GM23338 (cell line): ENCODE measurements at regions not wholly inside any gene's neighbourhood (a gene's known extent, or its start where the extent isn't known, plus 50 kb on each side); places are given as distances from the start of the nearest gene placed in this dataset.

Experiments used
- ATAC-seq: fragments of 200-7000 bp; cut with Tn5 transposase; 3 replicates; pipeline ENCODE4 v1.9.1; 2020
- DNase-seq: peaks from one replicate; pipeline ENCODE4 v3.0.0-alpha.2; 2015; ENCODE audit warnings: low spot score
- H2AFZ ChIP-seq: fragments of 200-600 bp; sonication (generic); 2 replicates; pipeline ENCODE4 v1.8.0; 2016; ENCODE audit warnings: antibody characterized with exemption, mild to moderate bottlenecking, moderate library complexity
- H3F3A ChIP-seq: fragments of 200-600 bp; sonication (generic); replicated peaks from 2 replicates; pipeline ENCODE4 v1.8.0; 2017; ENCODE audit warnings: antibody characterized with exemption, mixed run types, low read depth
- H3K27ac ChIP-seq: fragments of 200-600 bp; sonication (generic); 2 replicates; pipeline ENCODE4 v1.6.1; 2016; ENCODE audit warnings: low read depth
- H3K27me3 ChIP-seq: fragments of 200-600 bp; sonication (generic); 2 replicates; pipeline ENCODE4 v1.8.0; 2016; ENCODE audit warnings: mild to moderate bottlenecking, mixed run types, moderate library complexity; ENCODE audit not compliant: insufficient read depth
- H3K36me3 ChIP-seq: fragments of 200-600 bp; sonication (generic); 2 replicates; pipeline ENCODE4 v1.8.0; 2016; ENCODE audit warnings: mild to moderate bottlenecking; ENCODE audit not compliant: insufficient read depth
- H3K4me1 ChIP-seq: fragments of 200-600 bp; sonication (generic); 2 replicates; pipeline ENCODE4 v1.8.0; 2016; ENCODE audit warnings: mild to moderate bottlenecking, moderate library complexity; ENCODE audit not compliant: insufficient read depth
- H3K4me2 ChIP-seq: fragments of 200-600 bp; sonication (generic); 2 replicates; pipeline ENCODE4 v1.7.1; 2017; ENCODE audit warnings: mixed run types
- H3K4me3 ChIP-seq: fragments of 200-600 bp; sonication (generic); 2 replicates; pipeline ENCODE4 v1.6.1; 2016; ENCODE audit warnings: mixed run types
- H3K79me2 ChIP-seq: fragments of 200-600 bp; sonication (generic); replicated peaks from 2 replicates; pipeline ENCODE4 v1.8.0; 2017; ENCODE audit warnings: mild to moderate bottlenecking; ENCODE audit not compliant: insufficient read depth
- H3K9me2 ChIP-seq: fragments of 200-600 bp; sonication (generic); 2 replicates; pipeline ENCODE4 v1.8.0; 2017; ENCODE audit not compliant: insufficient read depth
- H4K20me1 ChIP-seq: fragments of 200-600 bp; sonication (generic); replicated peaks from 2 replicates; pipeline ENCODE4 v1.8.0; 2017; ENCODE audit warnings: mild to moderate bottlenecking; ENCODE audit not compliant: insufficient read depth
- H3K27ac Mint-ChIP-seq: 2 replicates; pipeline ENCODE4 v1.8.0; 2020; ENCODE audit warnings: inconsistent platforms, mild to moderate bottlenecking, moderate library complexity, mixed read lengths
- H3K27me3 Mint-ChIP-seq: 3 replicates; pipeline ENCODE4 v1.8.0; 2022; ENCODE audit warnings: low read depth, mild to moderate bottlenecking, moderate library complexity, mixed read lengths, inconsistent platforms; ENCODE audit not compliant: insufficient read depth, poor library complexity
- H3K36me3 Mint-ChIP-seq: 3 replicates; pipeline ENCODE4 v1.8.0; 2021; ENCODE audit warnings: low read depth, mild to moderate bottlenecking, inconsistent platforms, moderate library complexity, mixed read lengths
- H3K4me1 Mint-ChIP-seq: 3 replicates; pipeline ENCODE4 v1.8.0; 2020; ENCODE audit warnings: mild to moderate bottlenecking, inconsistent platforms, mixed read lengths
- H3K4me3 Mint-ChIP-seq: 3 replicates; pipeline ENCODE4 v1.8.0; 2021; ENCODE audit warnings: moderate library complexity, mild to moderate bottlenecking, inconsistent platforms, mixed read lengths
- H3K9me3 Mint-ChIP-seq: 3 replicates; pipeline ENCODE4 v1.8.0; 2020; ENCODE audit warnings: moderate library complexity, mild to moderate bottlenecking, inconsistent platforms, mixed read lengths
- CREB1 ChIP-seq: fragments of 250-450 bp; sonication (Bioruptor Pico); IDR thresholded peaks from 2 replicates; pipeline ENCODE4 v1.5.0; 2020; ENCODE audit warnings: low read depth, mild to moderate bottlenecking, moderate library complexity
- EZH2 ChIP-seq: fragments of 200-600 bp; sonication (generic); IDR thresholded peaks from one replicate; pipeline ENCODE4 v1.8.0; 2017; ENCODE audit warnings: antibody characterized with exemption, mild to moderate bottlenecking, low read depth; ENCODE audit not compliant: unreplicated experiment
- EZH2phosphoT487 ChIP-seq: fragments of 200-600 bp; sonication (generic); IDR thresholded peaks from one replicate; pipeline ENCODE4 v1.8.1; 2018; ENCODE audit warnings: antibody characterized with exemption; ENCODE audit not compliant: unreplicated experiment
- JUNB ChIP-seq: IDR thresholded peaks from one replicate; pipeline ENCODE4 v1.6.1; 2016; ENCODE audit warnings: antibody characterized with exemption; ENCODE audit not compliant: unreplicated experiment
- NANOG ChIP-seq: IDR thresholded peaks from 2 replicates; pipeline ENCODE4 v1.6.1; 2016; ENCODE audit warnings: antibody characterized with exemption, borderline replicate concordance
- POLR2AphosphoS5 ChIP-seq: IDR thresholded peaks from 2 replicates; pipeline ENCODE4 v1.6.1; 2016; ENCODE audit warnings: antibody characterized with exemption, low read depth
- REST ChIP-seq: IDR thresholded peaks from one replicate; pipeline ENCODE4 v1.6.1; 2018; ENCODE audit warnings: antibody characterized with exemption; ENCODE audit not compliant: unreplicated experiment
- STAT1 ChIP-seq: IDR thresholded peaks from one replicate; pipeline ENCODE4 v1.6.1; 2016; ENCODE audit warnings: antibody characterized with exemption; ENCODE audit not compliant: unreplicated experiment
- ZNF114 ChIP-seq: fragments of 250-450 bp; sonication (Bioruptor Pico); IDR thresholded peaks from 2 replicates; pipeline ENCODE4 v1.5.0; 2020; ENCODE audit warnings: mild to moderate bottlenecking, moderate library complexity
- ZNF331 ChIP-seq: fragments of 250-450 bp; sonication (Bioruptor Pico); IDR thresholded peaks from 2 replicates; pipeline ENCODE4 v1.5.0; 2020; ENCODE audit warnings: low read depth, mild to moderate bottlenecking, moderate library complexity

GRCh38 chr2:237232166-237232565, 146.5 kb downstream of the COPS8 start:
- Mint-ChIP-seq H3K36me3 (no peaks in the 10 kb centered on the region; the same call in 1 of the 3 replicates), H3K27me3 (peaks cover 8% of the 10 kb centered on the region), H3K27ac (no peak overlapping the region), H3K9me3 (no peaks in the 10 kb centered on the region; the same call in 1 of the 3 replicates), H3K4me1 (no peaks in the 10 kb centered on the region), H3K4me3 (no peak overlapping the region)
- Histone ChIP-seq H4K20me1 (no peaks in the 10 kb centered on the region), H2AFZ (no peak overlapping the region), H3K27ac (no peak overlapping the region), H3K79me2 (no peaks in the 10 kb centered on the region), H3F3A (no peaks in the 10 kb centered on the region), H3K36me3 (no peaks in the 10 kb centered on the region), H3K4me3 (no peak overlapping the region), H3K9me2 (peaks cover 23% of the 10 kb centered on the region; the same call in 1 of the 2 replicates), H3K27me3 (no peaks in the 10 kb centered on the region), H3K4me2 (no peak overlapping the region), H3K4me1 (no peaks in the 10 kb centered on the region)
- DNase-seq (no peak), ATAC-seq (no peak)
- TF ChIP-seq POLR2AphosphoS5: no peak
- no peak for TF ChIP-seq ZNF331 (CRISPR knock-in tag)
- no peak for TF ChIP-seq JUNB
- no peak for TF ChIP-seq REST
- no peak for TF ChIP-seq NANOG
- TF ChIP-seq CREB1: no peak
- no peak for TF ChIP-seq STAT1

- ATAC-seq: no peak
- Histone ChIP-seq H3F3A (no peaks in the 10 kb centered on the region), H3K79me2 (no peaks in the 10 kb centered on the region), H3K36me3 (no peaks in the 10 kb centered on the region), H2AFZ (no peak overlapping the region), H3K4me1 (no peaks in the 10 kb centered on the region), H3K4me3 (no peak overlapping the region), H3K27ac (no peak overlapping the region), H3K27me3 (no peaks in the 10 kb centered on the region), H4K20me1 (no peaks in the 10 kb centered on the region), H3K4me2 (no peak overlapping the region), H3K9me2 (peaks cover 18% of the 10 kb centered on the region; the same call in 1 of the 2 replicates)
- Mint-ChIP-seq H3K27me3 (peaks cover 5% of the 10 kb centered on the region), H3K4me1 (no peaks in the 10 kb centered on the region), H3K4me3 (no peak overlapping the region), H3K36me3 (no peaks in the 10 kb centered on the region; the same call in 1 of the 3 replicates), H3K27ac (no peak overlapping the region), H3K9me3 (peaks cover 3% of the 10 kb centered on the region; the same call in 2 of the 3 replicates)
- DNase-seq: no peak
- TF ChIP-seq ZNF114 (no peak), STAT1 (no peak), ZNF331 (CRISPR knock-in tag) (no peak), EZH2phosphoT487 (no peak), JUNB (no peak), EZH2 (no peak), REST (no peak), CREB1 (no peak)
Observed at GRCh38 chr2:237234268-237234667, 148.6 kb downstream of the COPS8 start.
